Dendritic cell treated with granulocyte-macrophage colony-stimulating factor and Interleukin-4, amounts not matched to agents 40 ng/mL and 50 ng/mL, for 4 days (primary cell): ENCODE measurements at regions not wholly inside any gene's neighbourhood (a gene's known extent, or its start where the extent isn't known, plus 50 kb on each side); places are given as distances from the start of the nearest gene placed in this dataset.
"Not testable (repeated sequence)": the region's sequence is repeated elsewhere in the genome, so short reads cannot be mapped to it uniquely, and the experiment has no call there.

Source experiments
- H3K27ac Mint-ChIP-seq: one replicate; pipeline ENCODE4 v1.8.0; 2022; ENCODE audit warnings: mild to moderate bottlenecking, mixed read lengths
- H3K27me3 Mint-ChIP-seq: one replicate; pipeline ENCODE4 v1.8.0; 2022; ENCODE audit warnings: mild to moderate bottlenecking, mixed read lengths
- H3K36me3 Mint-ChIP-seq: one replicate; pipeline ENCODE4 v1.8.0; 2022; ENCODE audit warnings: low read depth, mixed read lengths
- H3K4me1 Mint-ChIP-seq: one replicate; pipeline ENCODE4 v1.8.0; 2022; ENCODE audit warnings: low read depth, mixed read lengths
- H3K4me3 Mint-ChIP-seq: one replicate; pipeline ENCODE4 v1.8.0; 2022; ENCODE audit warnings: mild to moderate bottlenecking, moderate library complexity, mixed read lengths
- H3K9me3 Mint-ChIP-seq: one replicate; pipeline ENCODE4 v1.8.0; 2022; ENCODE audit warnings: mixed read lengths
- intact Hi-C: fragments of 100-400 bp; cut with micrococcal nuclease; formaldehyde crosslinking; loops from one replicate; pipeline ENCODE4 v1.15.0; 2022

DNA sequence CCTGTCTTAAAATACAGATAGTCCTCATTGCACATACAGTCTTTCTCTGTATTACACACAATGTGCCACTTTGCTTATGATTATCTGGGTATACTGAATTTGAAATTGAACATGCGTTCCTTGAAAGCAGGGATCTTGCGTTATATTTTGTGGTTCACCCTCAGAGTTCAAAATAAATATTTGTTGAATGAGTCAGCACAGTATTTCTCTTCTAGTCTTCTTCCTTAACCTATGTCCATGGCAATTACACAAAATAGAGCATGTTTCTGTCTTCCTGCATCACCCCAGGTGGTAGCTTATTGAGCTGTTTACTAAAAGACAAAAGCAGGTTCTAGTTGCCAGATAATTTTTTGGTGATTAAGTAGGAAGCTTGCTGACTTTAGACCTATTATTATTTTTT lies 272.9 kb upstream of the FERMT1 start:
- no peaks in the 10 kb centered on the region for H3K4me1 Mint-ChIP-seq
- no peak overlapping the region for H3K27ac Mint-ChIP-seq
- no peaks in the 10 kb centered on the region for H3K27me3 Mint-ChIP-seq
- intact Hi-C loops, result no loop called here
- H3K4me3 Mint-ChIP-seq, result no peak overlapping the region
- no peaks in the 10 kb centered on the region for H3K36me3 Mint-ChIP-seq
- H3K9me3 Mint-ChIP-seq, result no peaks in the 10 kb centered on the region

DNA sequence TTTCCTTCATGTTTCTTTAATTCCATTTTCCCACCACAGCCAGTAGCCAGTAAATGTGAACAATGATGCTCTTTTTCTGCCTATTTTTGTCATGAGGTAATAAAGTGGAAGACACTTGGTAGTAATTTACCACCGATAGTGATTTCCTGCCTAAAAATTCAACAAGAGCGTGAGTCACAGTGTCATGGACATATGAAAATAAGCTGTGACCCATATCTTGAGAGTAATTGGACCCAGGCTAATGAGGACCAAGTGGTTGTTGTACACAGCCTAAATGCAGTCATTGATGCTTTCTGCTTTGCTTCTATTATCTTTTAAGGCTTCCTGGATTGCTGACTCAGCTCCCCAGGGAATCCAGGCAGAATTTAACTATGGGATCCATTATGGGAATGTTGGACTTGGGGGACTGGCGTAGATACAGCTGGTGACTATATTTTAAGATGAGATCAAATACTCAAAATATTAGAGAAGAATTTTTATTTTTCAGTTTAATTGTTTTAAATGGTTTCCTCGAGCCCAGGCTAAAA lies 265.9 kb upstream of the FERMT1 start:
- Mint-ChIP-seq H3K9me3 (peaks cover 8% of the 10 kb centered on the region), H3K27me3 (no peaks in the 10 kb centered on the region), H3K4me1 (no peaks in the 10 kb centered on the region), H3K4me3 (no peak overlapping the region), H3K27ac (no peak overlapping the region), H3K36me3 (no peaks in the 10 kb centered on the region)
- intact Hi-C loops, result no loop called here

DNA sequence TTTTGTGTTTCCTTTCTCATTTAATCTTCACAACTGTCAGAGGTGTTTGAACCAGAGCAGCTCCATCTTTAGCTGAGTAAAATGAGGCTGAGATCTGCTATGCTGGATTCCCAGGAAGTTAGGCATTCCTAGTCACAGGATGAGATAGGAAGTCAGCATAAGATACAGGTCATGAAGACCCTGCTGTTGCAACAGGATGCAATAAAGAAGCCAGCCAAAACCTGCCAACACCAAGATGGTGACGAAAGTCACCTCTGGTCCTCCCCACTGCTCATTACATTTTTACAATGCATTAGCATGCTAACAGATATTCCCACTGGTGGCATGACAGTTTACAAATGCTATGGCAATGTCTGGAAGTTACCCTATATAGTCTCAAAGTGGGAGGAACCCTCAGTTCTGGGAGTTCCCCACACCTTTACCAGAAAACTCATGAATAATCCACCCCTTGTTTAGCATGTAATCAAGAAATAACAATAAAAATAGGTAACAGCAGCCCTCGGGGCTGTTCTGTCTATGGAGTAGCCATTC lies 262.2 kb upstream of the FERMT1 start:
- Mint-ChIP-seq H3K9me3 (peaks cover 8% of the 10 kb centered on the region), H3K4me1 (no peaks in the 10 kb centered on the region), H3K27ac (no peak overlapping the region), H3K36me3 (no peaks in the 10 kb centered on the region), H3K27me3 (no peaks in the 10 kb centered on the region), H3K4me3 (no peak overlapping the region)
- intact Hi-C loops, result no loop called here

DNA sequence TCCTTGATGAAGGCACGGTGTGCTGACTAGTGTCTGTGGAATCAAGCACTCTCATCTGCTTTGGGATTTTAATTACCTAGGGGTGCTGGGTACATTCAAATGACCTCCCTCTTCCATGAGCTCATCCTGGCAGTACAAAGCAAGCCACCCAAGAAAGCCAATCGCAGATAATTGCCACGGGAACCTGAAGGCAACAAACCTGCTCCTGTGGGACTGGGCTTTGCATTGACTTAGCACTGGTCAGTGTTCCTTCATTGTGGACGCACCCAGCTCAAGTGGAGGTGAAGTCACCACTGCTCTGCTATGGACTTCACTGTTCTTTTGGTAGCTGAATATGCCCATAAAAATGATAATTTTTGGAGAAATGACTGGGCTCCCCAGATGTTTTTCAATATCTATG lies 261.6 kb upstream of the FERMT1 start:
- H3K27ac Mint-ChIP-seq, result no peak overlapping the region
- H3K4me3 Mint-ChIP-seq, result no peak overlapping the region
- no peaks in the 10 kb centered on the region for H3K27me3 Mint-ChIP-seq
- peaks cover 8% of the 10 kb centered on the region for H3K9me3 Mint-ChIP-seq
- H3K4me1 Mint-ChIP-seq, result no peaks in the 10 kb centered on the region
- H3K36me3 Mint-ChIP-seq, result no peaks in the 10 kb centered on the region
- intact Hi-C loops, result no loop called here

DNA sequence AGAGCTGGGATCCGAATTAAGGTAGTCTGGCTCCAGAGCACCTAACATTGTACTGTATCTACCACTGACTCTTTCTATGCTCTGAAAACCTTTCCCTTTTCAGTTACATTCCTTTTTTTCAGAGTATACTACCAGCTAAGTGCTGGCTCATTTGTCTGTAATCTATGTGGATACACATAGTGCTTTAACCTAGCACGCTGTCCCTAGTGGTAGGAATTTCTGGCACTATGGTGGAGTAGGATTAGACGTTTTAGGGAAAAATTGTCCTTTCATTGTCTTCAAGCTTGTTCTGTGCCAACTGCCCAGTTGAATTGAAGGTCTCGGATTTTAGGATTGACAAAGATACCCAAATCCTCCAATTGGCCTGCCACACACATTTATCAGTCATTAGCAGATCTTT lies 259.1 kb upstream of the FERMT1 start:
- intact Hi-C loops, result no loop called here
- Mint-ChIP-seq H3K4me3 (no peak overlapping the region), H3K27me3 (no peaks in the 10 kb centered on the region), H3K9me3 (peaks cover 8% of the 10 kb centered on the region), H3K36me3 (no peaks in the 10 kb centered on the region), H3K4me1 (no peaks in the 10 kb centered on the region), H3K27ac (no peak overlapping the region)

DNA sequence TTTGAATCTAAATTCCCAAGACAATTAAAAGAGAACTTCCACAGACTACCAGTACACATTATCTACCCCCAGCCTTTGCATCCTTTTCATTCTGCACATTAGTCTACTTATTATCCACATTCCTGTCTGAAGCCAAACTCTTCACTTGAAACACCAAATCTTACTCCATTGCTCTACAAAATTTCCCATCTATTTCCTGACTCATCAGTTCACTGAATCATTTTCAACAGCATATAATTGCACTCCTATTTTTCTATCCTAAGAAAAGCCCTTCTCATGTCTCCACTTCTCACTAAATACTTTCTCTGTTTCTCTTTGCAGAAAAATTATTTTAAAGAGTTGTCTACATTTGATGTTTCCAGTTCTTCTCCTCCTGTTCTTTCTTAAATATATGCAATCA lies 239.4 kb upstream of the FERMT1 start:
- intact Hi-C loops, result no loop called here
- no peaks in the 10 kb centered on the region for H3K36me3 Mint-ChIP-seq
- no peak overlapping the region for H3K4me3 Mint-ChIP-seq
- no peak overlapping the region for H3K27ac Mint-ChIP-seq
- no peaks in the 10 kb centered on the region for H3K4me1 Mint-ChIP-seq
- H3K9me3 Mint-ChIP-seq, result no peaks in the 10 kb centered on the region
- no peaks in the 10 kb centered on the region for H3K27me3 Mint-ChIP-seq

DNA sequence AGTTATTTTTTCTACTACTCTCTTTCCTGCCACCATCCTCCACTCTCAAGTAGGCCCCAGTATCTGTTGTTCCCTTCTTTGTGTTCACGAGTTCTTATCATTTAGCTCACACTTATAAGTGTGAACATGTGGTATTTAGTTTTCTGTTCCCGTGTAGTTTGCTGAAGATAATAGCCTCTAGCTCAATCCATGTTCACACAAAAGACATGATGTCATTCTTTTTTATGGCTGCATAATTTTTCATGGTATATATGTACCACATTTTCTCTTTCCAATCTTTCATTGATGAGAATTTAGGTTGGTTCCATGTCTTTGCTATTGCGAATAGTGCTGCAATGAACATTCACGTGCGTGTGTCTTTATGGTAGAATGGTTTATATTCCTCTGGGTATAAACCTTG lies 237.9 kb upstream of the FERMT1 start:
- Mint-ChIP-seq H3K27me3 (no peaks in the 10 kb centered on the region), H3K4me1 (no peaks in the 10 kb centered on the region), H3K27ac (no peak overlapping the region), H3K9me3 (no peaks in the 10 kb centered on the region), H3K4me3 (no peak overlapping the region), H3K36me3 (no peaks in the 10 kb centered on the region)
- intact Hi-C loops, result no loop called here

DNA sequence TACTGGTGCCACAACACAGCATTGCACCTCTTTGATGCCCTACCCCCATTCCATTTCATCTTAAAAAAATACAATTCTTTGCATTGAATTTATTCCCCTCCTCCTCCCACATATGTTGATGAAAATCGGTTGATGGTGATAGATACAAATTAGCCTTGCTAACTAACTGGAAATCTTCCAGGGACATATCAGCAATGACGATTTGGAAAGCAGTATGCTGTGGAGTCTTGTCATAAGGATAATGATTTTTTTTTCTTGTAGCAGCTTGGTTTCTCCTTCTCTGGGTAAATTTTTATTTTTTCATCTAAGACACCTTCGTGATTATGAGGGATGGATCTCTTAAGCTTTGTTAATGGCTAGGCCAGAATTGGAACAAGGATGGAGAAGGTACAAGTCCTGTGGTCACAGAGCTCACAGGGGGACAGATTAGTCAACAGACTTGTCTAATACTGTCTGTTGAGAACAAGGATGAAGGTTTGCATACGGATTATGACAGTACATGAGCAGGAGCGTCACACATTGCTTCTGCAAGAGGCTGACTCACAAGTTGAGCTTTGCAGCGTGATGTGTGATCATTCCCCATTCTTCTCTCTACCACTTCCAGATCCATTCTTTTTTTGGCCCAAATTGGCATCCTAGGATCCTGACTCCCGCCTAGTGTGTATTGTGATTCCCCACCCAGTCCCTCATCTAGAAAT lies 233.1 kb upstream of the FERMT1 start:
- Mint-ChIP-seq H3K27ac (no peak overlapping the region), H3K27me3 (no peaks in the 10 kb centered on the region), H3K4me1 (no peaks in the 10 kb centered on the region), H3K36me3 (no peaks in the 10 kb centered on the region), H3K9me3 (no peaks in the 10 kb centered on the region), H3K4me3 (no peak overlapping the region)
- intact Hi-C loops, result no loop called here

DNA sequence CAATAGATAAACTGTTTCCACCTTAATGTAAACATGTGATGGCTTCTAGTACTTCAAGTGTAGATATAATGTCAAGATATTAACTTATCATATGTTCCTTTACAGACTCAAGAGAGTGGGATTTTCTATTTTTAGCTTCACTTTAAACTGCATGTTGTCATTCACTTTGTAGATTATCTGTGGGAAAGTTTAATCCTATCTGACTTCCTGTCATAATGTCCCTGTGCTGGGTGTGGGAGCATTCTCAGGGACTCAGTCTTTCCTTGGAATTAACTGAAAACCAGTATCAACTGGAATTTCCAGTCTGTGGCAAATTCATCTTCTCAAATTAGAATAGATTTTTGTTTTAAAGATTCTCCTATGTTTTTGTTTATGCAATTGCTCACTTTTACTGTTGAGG lies 226.1 kb upstream of the FERMT1 start:
- Mint-ChIP-seq H3K4me3 (no peak overlapping the region), H3K4me1 (no peaks in the 10 kb centered on the region), H3K36me3 (no peaks in the 10 kb centered on the region), H3K27ac (no peak overlapping the region), H3K27me3 (no peaks in the 10 kb centered on the region), H3K9me3 (no peaks in the 10 kb centered on the region)
- intact Hi-C loops, result no loop called here

DNA sequence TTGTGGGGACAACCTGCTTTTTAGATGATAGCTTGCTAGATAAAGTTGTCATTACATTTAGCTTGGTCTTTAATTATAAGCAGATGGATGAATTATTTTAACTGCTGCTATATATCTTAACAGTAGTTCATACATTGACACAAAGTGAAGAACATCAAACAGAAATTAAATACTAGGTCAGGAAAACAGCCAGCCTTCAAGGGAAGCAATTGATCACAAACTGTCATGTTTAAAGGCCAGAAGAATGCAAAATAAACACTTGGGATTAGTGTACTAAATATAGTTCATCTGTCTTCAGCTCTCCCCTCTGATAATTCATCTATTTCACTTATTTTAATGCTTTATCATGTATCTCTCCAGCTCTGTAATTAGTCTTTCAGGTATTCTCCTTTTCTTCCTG lies 225.1 kb upstream of the FERMT1 start:
- intact Hi-C loops, result no loop called here
- H3K4me1 Mint-ChIP-seq, result no peaks in the 10 kb centered on the region
- H3K27ac Mint-ChIP-seq, result no peak overlapping the region
- H3K4me3 Mint-ChIP-seq, result no peak overlapping the region
- H3K36me3 Mint-ChIP-seq, result no peaks in the 10 kb centered on the region
- no peaks in the 10 kb centered on the region for H3K9me3 Mint-ChIP-seq
- H3K27me3 Mint-ChIP-seq, result no peaks in the 10 kb centered on the region

DNA sequence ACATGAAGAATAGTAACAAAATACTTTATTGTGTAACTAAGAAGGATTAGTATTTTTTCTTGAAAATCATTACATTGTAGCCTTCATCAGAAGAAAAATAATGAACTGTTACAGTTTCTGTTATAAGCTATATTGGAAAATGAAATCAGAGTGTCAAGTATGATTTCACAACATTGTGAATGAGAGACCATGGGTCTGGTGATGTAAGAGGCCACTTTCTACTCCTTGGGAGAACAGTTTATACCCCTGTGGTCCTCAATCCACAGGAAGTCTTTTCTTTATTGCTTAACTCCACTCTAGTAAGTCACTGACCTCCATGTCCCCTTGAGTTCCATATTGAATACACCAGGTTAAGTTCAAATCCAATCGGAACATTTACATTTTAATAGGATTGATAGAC lies 218.7 kb upstream of the FERMT1 start:
- intact Hi-C loops, result no loop called here
- Mint-ChIP-seq H3K9me3 (no peaks in the 10 kb centered on the region), H3K27ac (no peak overlapping the region), H3K27me3 (no peaks in the 10 kb centered on the region), H3K36me3 (no peaks in the 10 kb centered on the region), H3K4me3 (no peak overlapping the region), H3K4me1 (no peaks in the 10 kb centered on the region)

DNA sequence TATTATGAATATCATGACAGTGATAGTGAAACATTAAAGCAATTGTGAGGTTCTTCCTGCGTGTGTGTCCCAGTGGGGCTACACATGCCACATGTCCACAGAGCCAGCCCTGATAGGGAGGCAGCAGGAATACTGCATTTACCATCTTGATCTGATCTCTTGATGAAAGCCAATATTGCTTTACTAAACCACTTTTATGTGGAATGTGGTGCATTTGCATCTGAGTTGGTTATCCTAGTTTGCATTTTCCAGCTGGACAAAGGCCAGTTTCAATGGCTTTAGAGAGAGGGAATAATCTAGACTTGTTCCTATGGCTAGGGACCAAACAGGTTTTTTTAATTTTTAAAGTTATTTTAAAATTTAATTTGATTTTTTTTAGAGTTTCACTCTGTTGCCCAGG lies 216.3 kb upstream of the FERMT1 start:
- H3K4me1 Mint-ChIP-seq, result no peaks in the 10 kb centered on the region

DNA sequence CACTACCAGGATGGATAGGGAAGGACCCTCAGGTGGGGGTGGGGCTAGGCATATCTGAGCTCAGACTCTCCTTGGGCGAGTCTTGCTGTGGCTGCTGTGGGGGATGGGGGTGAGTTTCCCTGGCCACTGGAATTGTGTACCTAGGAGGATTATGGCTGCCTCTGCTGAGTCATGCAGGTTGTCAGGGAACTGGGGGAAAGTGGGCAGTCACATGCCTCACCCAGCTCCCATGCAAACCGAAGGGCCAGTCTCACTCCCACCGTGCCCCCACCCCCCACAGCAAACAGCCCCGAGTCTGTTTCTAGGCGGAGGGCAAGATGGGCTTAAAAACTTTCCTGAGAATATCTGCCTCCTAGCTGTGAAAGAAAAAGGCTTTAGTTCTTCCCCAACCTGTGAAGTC lies 210.3 kb upstream of the FERMT1 start:
- Mint-ChIP-seq H3K4me3 (no peak overlapping the region), H3K27ac (no peak overlapping the region), H3K27me3 (no peaks in the 10 kb centered on the region), H3K9me3 (peaks cover 18% of the 10 kb centered on the region), H3K36me3 (no peaks in the 10 kb centered on the region), H3K4me1 (no peaks in the 10 kb centered on the region)
- intact Hi-C loops, result no loop called here

More for the DNA sequence above, 216.3 kb upstream of the FERMT1 start:
- no peaks in the 10 kb centered on the region for H3K27me3 Mint-ChIP-seq
- no peak overlapping the region for H3K4me3 Mint-ChIP-seq
- no peaks in the 10 kb centered on the region for H3K9me3 Mint-ChIP-seq
- no peaks in the 10 kb centered on the region for H3K36me3 Mint-ChIP-seq
- H3K27ac Mint-ChIP-seq, result no peak overlapping the region
- intact Hi-C loops, result no loop called here

DNA sequence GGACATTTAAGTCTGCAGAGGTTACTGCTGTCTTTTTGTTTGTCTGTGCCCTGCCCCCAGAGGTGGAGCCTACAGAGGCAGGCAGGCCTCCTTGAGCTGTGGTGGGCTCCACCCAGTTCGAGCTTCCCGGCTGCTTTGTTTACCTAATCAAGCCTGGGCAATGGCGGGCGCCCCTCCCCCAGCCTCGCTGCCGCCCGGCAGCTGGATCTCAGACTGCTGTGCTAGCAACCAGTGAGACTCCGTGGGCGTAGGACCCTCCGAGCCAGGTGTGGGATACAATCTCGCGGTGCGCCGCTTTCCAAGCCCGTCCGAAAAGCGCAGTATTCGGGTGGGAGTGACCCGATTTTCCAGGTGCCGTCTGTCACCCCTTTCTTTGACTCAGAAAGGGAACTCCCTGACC lies 198.4 kb upstream of the FERMT1 start:
- H3K4me3 Mint-ChIP-seq, H3K36me3 Mint-ChIP-seq, intact Hi-C loops, H3K27ac Mint-ChIP-seq, H3K27me3 Mint-ChIP-seq, H3K4me1 Mint-ChIP-seq: not testable (repeated sequence)
- H3K9me3 Mint-ChIP-seq, result peaks cover 23% of the 10 kb centered on the region
